HG03342 (cell line): ENCODE measurements at regions not wholly inside any gene's neighbourhood (a gene's known extent, or its start where the extent isn't known, plus 50 kb on each side); places are given as distances from the start of the nearest gene placed in this dataset.
"Not testable (repeated sequence)": the region's sequence is repeated elsewhere in the genome, so short reads cannot be mapped to it uniquely, and the experiment has no call there.

Experiments
- ATAC-seq: cut with Tn5 transposase; IDR thresholded peaks from one replicate; pipeline ENCODE4 v1.9.1; 2021; ENCODE audit warnings: mild to moderate bottlenecking, moderate library complexity; ENCODE audit not compliant: unreplicated experiment

GRCh38 chr2:180927030-180927686 lies 53.2 kb upstream of the UBE2E3 start:
- no peak for ATAC-seq

GRCh38 chr2:180925700-180926099 lies 54.7 kb upstream of the UBE2E3 start:
- ATAC-seq = no peak

- ATAC-seq = no peak
Observed at GRCh38 chr2:180924063-180924462, 56.3 kb upstream of the UBE2E3 start.

- no peak for ATAC-seq
Observed at GRCh38 chr2:180910831-180911665, 69.4 kb upstream of the UBE2E3 start.

GRCh38 chr2:180907731-180908130 lies 72.7 kb upstream of the UBE2E3 start:
- ATAC-seq = no peak

GRCh38 chr2:180905461-180905860 lies 74.9 kb upstream of the UBE2E3 start:
- no peak for ATAC-seq

- no peak for ATAC-seq
Observed at GRCh38 chr2:180905002-180905401, 75.4 kb upstream of the UBE2E3 start.

- no peak for ATAC-seq
Observed at GRCh38 chr2:180901331-180901730, 79.1 kb upstream of the UBE2E3 start.

GRCh38 chr2:180893752-180894151 lies 86.7 kb upstream of the UBE2E3 start:
- ATAC-seq = no peak

GRCh38 chr2:180892091-180892490 lies 88.3 kb upstream of the UBE2E3 start:
- no peak for ATAC-seq

- ATAC-seq = no peak
Observed at GRCh38 chr2:180891360-180891759, 89.0 kb upstream of the UBE2E3 start.

GRCh38 chr2:180890781-180891180 lies 89.6 kb upstream of the UBE2E3 start:
- ATAC-seq = no peak

GRCh38 chr2:180882959-180883358 lies 97.4 kb upstream of the UBE2E3 start:
- no peak for ATAC-seq

GRCh38 chr2:180876506-180876905 lies 103.9 kb upstream of the UBE2E3 start:
- no peak for ATAC-seq

GRCh38 chr2:180873219-180873618 lies 107.2 kb upstream of the UBE2E3 start:
- no peak for ATAC-seq

GRCh38 chr2:180872781-180873180 lies 107.6 kb upstream of the UBE2E3 start:
- not testable (repeated sequence) for ATAC-seq

- no peak for ATAC-seq
Observed at GRCh38 chr2:180872255-180872654, 108.2 kb upstream of the UBE2E3 start.

- no peak for ATAC-seq
Observed at GRCh38 chr2:180871649-180872048, 108.8 kb upstream of the UBE2E3 start.

GRCh38 chr2:180849851-180850250 lies 130.6 kb upstream of the UBE2E3 start:
- no peak for ATAC-seq

GRCh38 chr2:180848393-180848792 lies 132.0 kb upstream of the UBE2E3 start:
- no peak for ATAC-seq

- ATAC-seq = no peak
Observed at GRCh38 chr2:180846756-180847472, 133.5 kb upstream of the UBE2E3 start.

- no peak for ATAC-seq
Observed at GRCh38 chr2:180842461-180842860, 137.9 kb upstream of the UBE2E3 start.
